ENCODE measurements at regions not wholly inside any gene's neighbourhood (a gene's known extent, or its start where the extent isn't known, plus 50 kb on each side); places are given as distances from the start of the nearest gene placed in this dataset.
"Not testable (repeated sequence)": the region's sequence is repeated elsewhere in the genome, so short reads cannot be mapped to it uniquely, and the experiment has no call there.

DNA sequence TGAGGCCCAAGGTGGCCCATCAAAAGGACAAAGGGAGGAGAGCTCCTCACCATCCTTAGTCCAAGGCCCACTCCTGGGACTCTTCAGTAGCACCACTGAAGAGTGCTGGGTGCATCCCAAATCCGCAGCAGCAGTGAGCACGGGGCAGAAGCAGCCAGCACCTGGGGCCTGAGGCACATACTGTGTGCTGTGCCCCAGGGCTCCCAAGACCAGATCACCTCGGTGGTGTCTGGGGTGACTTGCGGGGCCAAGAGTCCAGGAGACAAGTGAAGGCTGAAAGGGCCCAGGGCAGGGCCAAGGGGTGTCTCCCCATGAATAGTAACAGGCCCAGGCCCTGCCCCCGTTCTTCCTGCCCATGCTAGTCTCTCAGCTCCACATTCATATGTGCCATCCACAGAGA lies 59.9 kb upstream of the INSIG1 start:
- H3K36me3 Mint-ChIP-seq (ENCODE audit: insufficient read depth, unreplicated experiment) = no peaks in the 10 kb centered on the region
- BruUV-seq (replicated peaks) = no TSS peak
- ChIA-PET CTCF (interaction anchor here (0.6 to 1.2 kb wide), 2 partner anchors 47 to 290 kb away, joined by 4 to 5 read pairs; no protein-coding TSS in a partner anchor), POLR2A (no interaction called here)
- TF ChIP-seq, protein P1, sequence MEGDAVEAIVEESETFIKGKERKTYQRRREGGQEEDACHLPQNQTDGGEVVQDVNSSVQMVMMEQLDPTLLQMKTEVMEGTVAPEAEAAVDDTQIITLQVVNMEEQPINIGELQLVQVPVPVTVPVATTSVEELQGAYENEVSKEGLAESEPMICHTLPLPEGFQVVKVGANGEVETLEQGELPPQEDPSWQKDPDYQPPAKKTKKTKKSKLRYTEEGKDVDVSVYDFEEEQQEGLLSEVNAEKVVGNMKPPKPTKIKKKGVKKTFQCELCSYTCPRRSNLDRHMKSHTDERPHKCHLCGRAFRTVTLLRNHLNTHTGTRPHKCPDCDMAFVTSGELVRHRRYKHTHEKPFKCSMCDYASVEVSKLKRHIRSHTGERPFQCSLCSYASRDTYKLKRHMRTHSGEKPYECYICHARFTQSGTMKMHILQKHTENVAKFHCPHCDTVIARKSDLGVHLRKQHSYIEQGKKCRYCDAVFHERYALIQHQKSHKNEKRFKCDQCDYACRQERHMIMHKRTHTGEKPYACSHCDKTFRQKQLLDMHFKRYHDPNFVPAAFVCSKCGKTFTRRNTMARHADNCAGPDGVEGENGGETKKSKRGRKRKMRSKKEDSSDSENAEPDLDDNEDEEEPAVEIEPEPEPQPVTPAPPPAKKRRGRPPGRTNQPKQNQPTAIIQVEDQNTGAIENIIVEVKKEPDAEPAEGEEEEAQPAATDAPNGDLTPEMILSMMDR (IDR thresholded peaks at IDR 0.05; ENCODE audit: unreplicated experiment) = no peak
- no peak for DNase-seq (ENCODE audit: unreplicated experiment)
- H3K4me3 Mint-ChIP-seq (ENCODE audit: unreplicated experiment) = no peak overlapping the region
- intact Hi-C loops (cut with micrococcal nuclease) = no loop called here
- H3K27me3 Mint-ChIP-seq (ENCODE audit: insufficient read depth, unreplicated experiment) = no peaks in the 10 kb centered on the region
- peaks cover 5% of the 10 kb centered on the region for H3K4me1 Mint-ChIP-seq (ENCODE audit: insufficient read depth, unreplicated experiment)
- no peak overlapping the region for H3K27ac Mint-ChIP-seq (ENCODE audit: low read depth, unreplicated experiment)
- no peaks in the 10 kb centered on the region for H3K9me3 Mint-ChIP-seq (ENCODE audit: unreplicated experiment)

DNA sequence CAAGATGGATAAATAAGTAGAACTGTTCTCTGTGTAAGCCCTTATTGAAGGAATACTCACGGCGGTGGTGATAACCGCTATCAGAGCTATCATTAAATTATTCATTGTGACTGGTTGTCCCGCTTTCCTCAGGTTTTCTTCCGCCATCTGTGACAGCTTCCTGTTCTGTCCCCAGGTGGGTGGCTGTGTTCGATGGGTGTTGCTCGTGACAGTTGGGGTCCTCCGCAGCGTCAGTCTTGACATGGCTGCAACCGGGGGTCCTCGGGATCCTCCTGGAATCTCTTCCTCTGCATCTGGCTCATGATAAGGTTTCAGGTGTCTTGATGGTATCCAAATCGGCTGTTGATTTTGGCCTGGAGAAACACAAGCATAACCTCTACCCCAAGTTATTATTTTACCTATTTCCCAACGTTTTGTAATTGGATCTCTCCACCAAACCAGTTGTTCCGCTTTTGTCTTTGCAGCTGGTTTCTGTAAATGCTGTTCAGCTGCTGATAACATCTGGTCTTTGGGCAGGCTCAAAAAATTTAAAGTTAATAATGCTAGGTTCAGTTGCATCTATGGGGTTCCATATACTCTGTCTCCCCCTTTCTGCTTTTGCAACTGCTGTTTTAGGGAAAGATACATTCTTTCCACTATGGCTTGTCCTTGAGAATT lies 58.1 kb upstream of the INSIG1 start:
- BruUV-seq (replicated peaks); intact Hi-C loops (cut with micrococcal nuclease); DNase-seq (ENCODE audit: unreplicated experiment); H3K27ac Mint-ChIP-seq (ENCODE audit: low read depth, unreplicated experiment); H3K36me3 Mint-ChIP-seq (ENCODE audit: insufficient read depth, unreplicated experiment); H3K9me3 Mint-ChIP-seq (ENCODE audit: unreplicated experiment); H3K4me3 Mint-ChIP-seq (ENCODE audit: unreplicated experiment); H3K27me3 Mint-ChIP-seq (ENCODE audit: insufficient read depth, unreplicated experiment); H3K4me1 Mint-ChIP-seq (ENCODE audit: insufficient read depth, unreplicated experiment): not testable (repeated sequence)
- POLR2A ChIA-PET = interaction anchor here (1.0 kb wide), 1 partner anchor 57 kb away, joined by 3 read pairs; no protein-coding TSS in a partner anchor
- CTCF ChIA-PET = interaction anchor here (0.6 to 1.4 kb wide), 3 partner anchors 12 to 50 kb away, joined by 3 read pairs; no protein-coding TSS in a partner anchor

DNA sequence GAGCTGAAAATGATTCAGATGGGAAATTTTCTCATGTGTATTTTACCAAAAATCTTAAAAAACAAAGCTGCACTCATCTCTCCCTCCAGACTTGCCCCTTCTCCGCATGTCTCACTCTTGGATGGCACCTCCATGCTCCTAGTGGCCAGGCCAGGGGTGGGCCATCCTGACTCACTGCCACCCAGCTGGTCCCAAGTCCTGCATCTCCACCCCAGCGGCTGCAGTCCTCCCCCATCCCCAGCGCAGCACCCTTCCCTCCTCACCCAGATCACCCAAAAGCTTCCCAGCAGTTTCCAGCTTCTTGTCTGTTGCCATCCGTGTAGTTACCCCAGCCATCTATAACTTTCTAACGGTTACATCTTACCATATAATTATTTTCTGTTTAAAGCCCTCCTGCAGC lies 53.0 kb upstream of the INSIG1 start:
- H3K27ac Mint-ChIP-seq (ENCODE audit: low read depth, unreplicated experiment) = no peak overlapping the region
- ChIA-PET CTCF (interaction anchor here (0.9 to 1.1 kb wide), 2 partner anchors 14 to 55 kb away, joined by 3 to 5 read pairs; no protein-coding TSS in a partner anchor), POLR2A (no interaction called here)
- H3K4me1 Mint-ChIP-seq (ENCODE audit: insufficient read depth, unreplicated experiment) = no peaks in the 10 kb centered on the region
- intact Hi-C loops (cut with micrococcal nuclease) = no loop called here
- BruUV-seq (replicated peaks) = no TSS peak
- TF ChIP-seq, protein P1 (IDR thresholded peaks at IDR 0.05; ENCODE audit: unreplicated experiment) = no peak
- H3K27me3 Mint-ChIP-seq (ENCODE audit: insufficient read depth, unreplicated experiment) = no peaks in the 10 kb centered on the region
- H3K36me3 Mint-ChIP-seq (ENCODE audit: insufficient read depth, unreplicated experiment) = no peaks in the 10 kb centered on the region
- H3K9me3 Mint-ChIP-seq (ENCODE audit: unreplicated experiment) = no peaks in the 10 kb centered on the region
- H3K4me3 Mint-ChIP-seq (ENCODE audit: unreplicated experiment) = no peak overlapping the region
- no peak for DNase-seq (ENCODE audit: unreplicated experiment)

DNA sequence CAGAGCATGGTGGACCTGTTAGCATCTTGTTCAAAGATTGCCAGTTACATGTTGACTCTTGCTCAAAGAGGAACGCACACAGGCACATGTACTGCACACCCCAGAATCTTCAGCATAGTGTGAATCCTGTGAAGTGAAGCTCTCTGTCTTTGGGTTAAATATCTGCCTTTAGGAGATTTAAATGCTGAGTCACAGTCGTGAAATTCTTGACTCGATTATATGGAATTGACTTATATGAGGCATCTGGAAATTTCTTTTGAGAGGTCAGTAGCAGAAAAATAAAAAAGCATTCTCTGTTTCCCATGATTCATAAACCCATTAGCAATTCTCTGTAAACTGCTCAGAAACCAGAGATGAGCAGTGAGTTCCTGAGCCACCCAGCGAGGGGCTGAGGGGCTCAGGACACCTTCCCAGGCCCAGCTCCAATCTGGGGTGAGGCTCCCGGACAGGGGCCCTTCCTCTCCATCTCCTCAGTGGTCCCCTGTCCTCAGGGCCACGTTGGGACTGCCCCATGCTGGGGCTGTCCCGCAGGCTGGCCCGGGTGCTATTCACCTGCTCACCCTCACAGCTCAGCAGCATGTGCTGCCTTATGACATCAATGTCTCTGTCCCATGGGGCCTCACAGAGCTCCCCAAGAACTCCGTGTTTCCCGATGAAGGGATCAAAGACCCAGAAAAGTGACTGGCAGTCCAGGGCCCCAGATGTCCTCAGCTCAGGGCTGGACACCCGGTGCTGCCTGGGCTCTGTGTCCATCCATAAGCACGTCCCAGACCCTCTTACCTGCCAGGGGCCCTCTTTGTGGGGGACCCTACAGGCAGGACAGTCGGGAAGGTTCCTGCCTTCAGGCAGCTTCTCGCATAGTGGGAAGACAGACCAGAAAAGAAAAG lies 50.0 kb upstream of the INSIG1 start:
- BruUV-seq (replicated peaks) = no TSS peak
- Mint-ChIP-seq H3K36me3 (ENCODE audit: insufficient read depth, unreplicated experiment) (peaks cover 6% of the 10 kb centered on the region), H3K4me1 (ENCODE audit: insufficient read depth, unreplicated experiment) (no peaks in the 10 kb centered on the region), H3K4me3 (ENCODE audit: unreplicated experiment) (no peak overlapping the region), H3K27me3 (ENCODE audit: insufficient read depth, unreplicated experiment) (no peaks in the 10 kb centered on the region), H3K9me3 (ENCODE audit: unreplicated experiment) (no peaks in the 10 kb centered on the region), H3K27ac (ENCODE audit: low read depth, unreplicated experiment) (no peak overlapping the region)
- POLR2A ChIA-PET = interaction anchor here (1.5 kb wide), 1 partner anchor 10 kb away, joined by 3 read pairs; no protein-coding TSS in a partner anchor
- DNase-seq (ENCODE audit: unreplicated experiment) = no peak
- CTCF ChIA-PET = interaction anchor here (0.6 kb wide), 1 partner anchor 37 kb away, joined by 3 read pairs; no protein-coding TSS in a partner anchor
- intact Hi-C loops (cut with micrococcal nuclease) = no loop called here
- TF ChIP-seq, protein P1 (IDR thresholded peaks at IDR 0.05; ENCODE audit: unreplicated experiment) = no peak
